HG03558 (cell line): ENCODE measurements at regions not wholly inside any gene's neighbourhood (a gene's known extent, or its start where the extent isn't known, plus 50 kb on each side); places are given as distances from the start of the nearest gene placed in this dataset.

Experiments
- ATAC-seq: cut with Tn5 transposase; IDR thresholded peaks from one replicate; pipeline ENCODE4 v1.9.1; 2021; ENCODE audit warnings: moderate number of reproducible peaks; ENCODE audit not compliant: unreplicated experiment; ENCODE audit errors: extremely low read depth

DNA sequence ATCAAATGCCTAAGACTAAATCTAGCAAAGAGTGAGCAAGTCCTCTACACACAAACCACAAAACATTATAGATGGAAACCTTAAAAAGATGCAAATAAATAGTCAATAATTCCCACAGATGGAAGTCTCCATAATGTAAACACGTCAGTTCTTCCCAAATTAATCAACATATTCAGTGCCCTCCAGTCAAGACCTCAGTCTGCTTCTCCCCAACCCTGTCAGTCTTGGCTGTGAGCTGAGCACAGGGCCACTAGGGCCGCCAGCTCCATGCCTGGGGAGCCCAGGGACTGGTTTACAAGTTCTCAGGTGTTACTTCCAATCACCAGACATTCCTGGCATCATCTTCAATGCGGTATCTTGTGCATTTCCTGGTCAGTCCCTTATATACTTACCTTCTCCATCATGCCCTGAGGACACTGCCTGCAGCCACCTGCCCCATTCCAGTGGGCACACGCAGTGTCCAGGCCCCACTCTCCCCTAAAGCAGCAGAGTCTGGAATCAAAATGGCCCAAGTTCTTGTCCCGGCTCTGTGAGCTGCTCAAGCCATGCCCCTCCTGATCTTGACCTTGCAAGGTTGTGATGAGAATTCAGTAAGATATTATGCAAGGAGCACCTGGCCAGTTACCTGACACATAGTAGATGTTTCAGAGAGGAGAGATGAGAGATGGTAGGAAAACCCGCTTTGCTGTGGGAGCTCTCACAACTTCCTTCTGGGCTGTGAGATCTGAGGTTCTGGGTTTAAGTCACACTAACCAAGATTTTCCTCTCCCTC is 207.9 kb upstream of the RAB6C start:
- ATAC-seq, result no peak

DNA sequence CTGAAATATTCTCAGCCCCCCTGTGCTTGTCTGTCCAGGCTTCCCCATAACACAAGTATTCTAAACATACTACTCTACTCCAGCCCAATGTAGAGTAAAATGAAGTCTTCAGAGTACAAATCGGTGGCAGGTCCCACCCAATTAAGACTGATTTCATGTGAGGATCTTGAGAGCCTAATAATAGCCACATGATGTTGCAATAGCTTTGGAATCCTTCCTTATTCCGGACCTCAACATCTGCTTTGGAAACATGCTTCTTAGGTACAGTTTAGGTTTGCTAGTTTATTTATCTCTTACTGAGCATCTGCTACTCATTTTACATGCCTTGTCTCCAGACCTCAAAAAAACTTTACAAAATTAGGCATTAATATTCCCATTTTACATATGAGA is 207.3 kb upstream of the RAB6C start:
- ATAC-seq, result no peak

DNA sequence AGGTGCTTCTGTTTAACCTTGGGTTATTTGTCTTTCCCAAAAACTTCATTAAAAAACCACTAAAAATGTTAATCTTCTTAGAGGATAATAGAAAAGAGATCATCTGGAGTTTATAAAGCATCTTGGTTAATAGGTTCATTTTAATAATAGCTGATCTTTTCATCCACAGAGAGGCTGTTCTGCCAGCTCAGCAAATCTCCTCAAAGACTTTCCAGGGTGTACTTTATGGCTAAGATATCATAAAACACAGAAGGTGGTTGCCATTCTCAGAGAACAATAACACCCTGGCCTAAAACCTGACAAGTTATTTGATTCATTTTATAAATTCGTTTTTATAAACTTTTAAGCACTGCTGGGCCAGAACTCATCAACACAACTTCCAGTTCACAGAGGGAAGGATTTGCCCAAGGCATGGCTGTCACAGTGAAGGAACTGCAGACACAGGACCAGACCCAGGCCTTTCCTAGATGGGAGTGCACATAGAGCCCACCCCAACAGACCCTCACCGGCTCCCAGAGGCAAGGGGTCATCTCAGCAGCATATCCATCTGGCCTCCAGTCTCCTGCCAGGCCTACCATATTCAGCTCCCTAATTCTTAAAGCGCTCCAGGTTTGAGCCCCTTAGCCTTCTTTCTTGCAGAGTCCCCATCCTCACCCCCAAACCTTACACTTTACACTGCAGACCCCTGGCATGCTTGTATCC is 203.4 kb upstream of the RAB6C start:
- ATAC-seq, result no peak

DNA sequence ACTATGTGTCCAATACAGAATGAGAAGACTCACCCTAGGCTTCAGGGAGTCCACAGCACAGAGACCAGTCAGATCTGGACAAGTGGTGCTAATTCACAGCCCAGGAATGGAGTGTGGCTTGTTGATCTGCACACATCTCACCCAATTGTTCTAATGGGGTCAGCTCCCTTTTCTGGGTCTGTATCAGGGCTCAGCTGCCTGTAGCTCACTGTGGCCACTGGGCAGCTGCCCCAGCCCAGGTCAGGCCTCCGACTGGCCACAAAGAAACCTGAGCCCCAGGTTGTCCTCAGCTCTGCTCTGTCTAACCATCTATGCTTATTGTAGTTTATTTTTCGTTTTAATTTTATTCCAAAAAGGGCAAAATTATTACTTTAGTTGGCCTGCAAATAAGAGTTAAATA is 202.3 kb upstream of the RAB6C start:
- no peak for ATAC-seq

DNA sequence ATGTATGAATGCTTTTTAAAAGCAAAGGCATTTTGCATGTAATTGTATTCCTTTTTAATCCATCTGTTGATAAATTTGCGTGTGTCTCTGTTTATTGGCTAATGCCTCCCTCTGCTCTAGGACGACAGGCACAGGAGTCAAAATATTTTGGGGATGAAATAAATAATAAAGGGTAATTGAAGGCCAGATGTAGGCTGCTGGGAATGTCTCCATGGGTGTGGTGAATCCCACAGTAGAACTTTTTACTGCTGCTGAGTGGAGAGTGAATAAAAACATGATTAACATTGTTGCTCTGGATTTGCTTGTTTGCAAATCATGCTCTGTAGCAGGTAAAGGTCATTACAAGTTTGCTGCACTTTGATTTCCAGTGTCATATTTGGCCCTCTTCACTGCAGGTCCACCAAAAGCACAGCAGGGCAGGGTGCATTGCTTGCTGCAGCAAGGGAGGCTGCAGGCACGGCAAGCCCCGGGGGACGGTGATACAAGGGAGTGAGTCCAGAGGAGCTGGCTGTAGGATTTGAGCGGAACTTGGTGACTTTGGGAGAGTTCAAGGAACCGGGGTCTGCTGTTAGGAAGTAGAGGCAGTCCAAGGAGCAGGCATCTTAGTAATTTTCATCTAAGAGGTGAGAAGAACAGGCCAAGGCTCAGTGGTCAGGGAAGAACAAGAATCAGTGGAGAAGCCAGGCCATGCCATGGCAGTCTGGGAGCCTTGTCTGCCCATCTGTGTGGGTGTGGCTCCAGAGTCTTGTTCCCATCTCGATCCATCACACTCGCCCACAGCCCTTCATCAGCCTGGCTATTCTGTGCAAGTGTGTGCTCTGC is 201.5 kb upstream of the RAB6C start:
- ATAC-seq, result no peak

DNA sequence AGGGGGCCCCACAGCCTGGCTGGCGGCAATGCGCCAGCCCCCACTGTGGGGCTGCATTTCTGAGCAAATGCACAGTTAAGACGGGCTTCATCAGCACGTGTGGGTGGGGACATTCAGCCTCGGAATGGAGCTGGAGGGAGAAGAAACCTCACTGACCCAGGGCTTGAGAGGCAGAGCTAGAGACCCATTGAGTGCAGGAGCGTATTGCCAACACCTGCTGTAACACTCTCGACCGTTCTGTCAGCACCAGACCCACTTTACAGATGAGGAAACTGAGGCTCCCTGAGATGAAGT is 200.9 kb upstream of the RAB6C start:
- no peak for ATAC-seq

DNA sequence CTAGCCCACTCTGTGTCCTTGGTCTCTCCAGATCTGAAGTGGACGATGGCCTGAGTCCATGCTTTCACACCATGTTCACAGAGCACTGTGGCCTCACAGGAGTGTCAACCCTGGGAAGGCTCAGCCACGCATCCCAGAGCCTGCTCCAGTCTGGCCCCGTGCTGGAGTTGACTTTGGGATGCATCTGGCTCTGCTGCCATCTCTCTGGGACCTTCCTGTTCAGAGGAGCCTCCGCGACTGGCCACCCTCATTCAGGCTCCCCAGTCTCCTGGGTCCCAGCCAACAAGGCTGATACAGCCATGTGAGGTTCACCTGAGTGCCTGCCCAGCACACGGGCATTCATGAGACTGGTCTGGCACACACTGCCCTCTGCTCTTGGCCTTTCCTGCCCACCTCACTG is 199.7 kb upstream of the RAB6C start:
- no peak for ATAC-seq

DNA sequence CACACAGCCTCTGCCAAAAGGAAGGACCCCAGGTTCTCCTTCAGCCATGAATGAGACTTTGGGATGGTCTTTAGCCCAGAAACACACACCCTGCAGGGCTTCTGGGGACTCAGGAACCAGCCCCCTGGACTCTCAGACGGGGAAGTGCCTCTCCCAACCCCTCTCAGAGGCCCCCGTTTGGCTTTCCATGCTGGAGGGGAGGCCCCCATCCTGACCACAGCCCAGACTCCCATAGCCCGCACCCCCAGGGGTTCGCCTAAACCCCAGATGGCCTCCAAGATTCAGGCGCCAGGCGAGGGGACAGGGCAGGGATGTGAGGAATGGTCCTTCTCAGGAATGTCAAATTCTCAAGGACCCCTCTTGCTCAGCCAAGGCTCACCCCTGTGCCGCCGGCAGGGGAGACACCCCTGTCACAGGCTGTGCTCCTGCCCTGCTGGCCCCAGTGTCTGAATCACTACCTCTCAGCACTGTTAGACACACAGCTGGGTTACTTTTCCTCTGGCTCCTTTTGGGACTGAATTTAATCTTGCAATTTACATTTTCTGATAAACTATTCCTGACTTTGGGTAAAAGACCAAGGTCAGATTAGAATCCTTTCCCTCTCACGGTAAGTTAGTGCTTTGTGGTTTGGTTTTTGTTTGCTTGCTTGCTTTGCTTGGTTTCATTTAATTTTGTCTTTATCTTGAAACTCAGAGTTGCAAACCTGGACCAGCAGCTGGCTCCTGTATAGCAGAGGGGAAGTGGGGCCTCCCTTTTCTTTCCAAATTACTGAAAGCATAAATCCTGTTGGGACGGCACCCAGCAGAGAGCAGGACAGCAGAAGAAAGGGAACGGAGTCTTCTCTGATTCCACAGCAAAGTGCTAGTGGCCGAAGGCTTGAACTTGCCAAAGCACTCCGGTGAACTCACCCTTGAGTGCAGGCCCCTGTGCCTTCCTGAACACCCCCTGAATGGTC is 198.9 kb upstream of the RAB6C start:
- no peak for ATAC-seq

DNA sequence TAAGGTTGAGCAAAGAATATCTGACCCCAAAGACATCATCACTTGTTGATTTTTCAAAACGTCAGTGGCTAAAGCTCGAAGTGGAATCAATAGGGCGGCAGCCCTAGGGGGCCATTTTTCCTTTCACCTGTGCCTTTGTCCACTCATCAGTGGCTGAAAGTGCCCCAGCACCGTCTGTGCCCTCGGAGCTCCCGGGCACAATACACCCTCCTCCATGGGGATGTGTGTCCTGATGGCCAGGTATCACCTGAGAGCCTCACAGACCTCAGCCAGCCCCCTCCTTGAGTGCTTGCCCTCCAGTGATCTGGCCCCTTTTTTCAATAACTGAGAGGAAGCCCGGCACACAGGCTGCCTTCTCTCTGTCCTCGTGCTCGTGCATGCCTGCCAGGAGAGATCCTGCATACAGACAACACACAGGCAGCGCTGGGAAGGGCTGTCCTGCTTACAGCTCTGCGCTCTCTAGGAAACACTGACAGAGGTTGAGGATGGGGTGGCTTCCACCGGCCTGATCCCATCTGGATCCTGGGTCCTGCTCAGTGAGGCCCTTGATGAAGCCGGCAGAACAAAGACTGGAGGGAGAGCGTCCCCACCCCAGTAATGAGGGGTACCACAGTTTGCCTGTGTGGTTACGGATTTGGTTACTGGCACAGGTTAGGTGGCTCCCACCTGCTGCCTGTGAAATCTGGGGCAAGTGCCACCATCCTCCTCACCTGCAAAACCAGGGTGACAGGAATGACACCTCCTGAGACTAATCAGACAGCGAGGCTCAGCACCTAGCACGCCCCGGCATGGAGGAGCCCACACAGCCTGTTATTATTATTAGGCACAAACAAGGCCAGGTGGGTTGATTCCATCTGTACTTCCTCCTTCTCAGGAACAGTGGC is 197.5 kb upstream of the RAB6C start:
- ATAC-seq, result no peak

DNA sequence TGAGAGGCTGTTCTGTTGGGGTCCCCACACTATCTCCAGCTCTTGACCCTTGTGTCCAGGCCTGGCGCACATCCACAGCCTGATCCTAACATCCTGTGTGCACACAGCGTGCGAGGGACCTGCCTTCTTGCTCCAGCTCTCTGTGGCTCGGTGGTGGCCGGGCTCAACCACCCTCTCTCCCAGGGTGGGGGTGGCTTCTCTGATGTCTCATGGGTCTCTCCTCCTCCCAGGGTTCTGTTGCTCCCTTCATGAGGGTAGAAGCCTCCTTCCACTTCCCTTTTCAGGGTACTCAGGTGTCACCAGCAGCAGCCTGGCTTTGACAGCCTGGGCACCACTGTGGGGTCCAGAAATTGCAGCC is 196.9 kb upstream of the RAB6C start:
- ATAC-seq, result no peak

DNA sequence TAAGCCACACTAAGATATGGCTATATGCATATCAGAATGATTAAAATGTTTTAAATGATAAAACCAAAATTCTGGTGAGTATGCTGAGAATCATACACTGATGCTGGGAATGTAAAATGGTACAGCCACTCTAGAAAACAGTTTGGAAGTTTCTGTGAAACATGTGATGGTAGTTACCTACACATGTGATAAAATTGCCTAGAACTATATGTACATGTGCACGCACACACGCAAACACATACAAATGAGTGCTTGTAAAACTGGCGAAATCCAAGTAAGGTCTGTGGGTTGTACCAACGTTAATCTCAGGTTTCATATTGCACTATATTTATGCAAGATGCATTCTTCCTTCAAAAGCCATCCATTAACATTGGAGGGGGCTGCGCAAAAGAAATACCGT is 195.0 kb upstream of the RAB6C start:
- ATAC-seq, result no peak

DNA sequence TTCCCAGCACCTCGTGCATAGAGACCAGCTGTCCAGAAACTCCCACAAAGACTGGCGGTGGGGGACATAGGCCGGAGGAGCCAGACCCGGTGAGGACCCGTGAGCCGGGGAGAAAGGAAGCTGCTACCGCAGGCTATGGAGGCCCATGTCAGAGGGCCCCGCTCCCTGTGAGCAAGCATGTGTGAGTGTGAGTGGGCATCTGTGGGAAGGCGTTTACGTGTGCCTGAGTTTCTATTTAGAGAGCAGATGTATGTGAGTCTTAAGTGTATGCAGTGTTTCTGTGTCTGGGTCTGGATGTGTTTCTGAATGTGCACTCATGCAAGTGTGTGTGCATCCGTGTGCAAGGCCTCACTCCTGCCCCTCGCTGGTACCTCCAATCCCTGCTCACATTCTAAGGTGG is 187.8 kb upstream of the RAB6C start:
- ATAC-seq, result no peak

DNA sequence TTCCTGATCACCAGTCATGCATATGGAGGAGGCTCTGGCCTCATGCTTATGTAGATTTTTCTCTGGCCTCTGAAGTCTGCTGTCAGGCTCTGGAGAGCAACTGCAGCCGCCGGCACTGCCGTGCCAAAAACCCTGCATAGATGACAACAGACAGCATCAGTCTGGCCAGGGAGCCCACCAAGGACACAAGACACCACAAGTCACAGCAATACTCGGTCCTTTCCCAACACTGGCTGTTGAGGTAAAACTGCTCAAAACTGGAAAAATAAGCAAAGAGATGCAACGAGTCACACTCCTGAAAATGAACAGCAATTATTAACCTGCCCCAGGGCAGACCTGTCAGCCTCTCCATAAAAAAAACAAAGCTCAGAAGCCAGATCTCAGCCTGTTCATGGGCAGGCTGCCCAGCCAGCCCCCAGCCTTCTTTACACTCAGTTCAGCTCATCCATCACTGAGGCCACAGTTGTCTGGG is 186.0 kb upstream of the RAB6C start:
- no peak for ATAC-seq

DNA sequence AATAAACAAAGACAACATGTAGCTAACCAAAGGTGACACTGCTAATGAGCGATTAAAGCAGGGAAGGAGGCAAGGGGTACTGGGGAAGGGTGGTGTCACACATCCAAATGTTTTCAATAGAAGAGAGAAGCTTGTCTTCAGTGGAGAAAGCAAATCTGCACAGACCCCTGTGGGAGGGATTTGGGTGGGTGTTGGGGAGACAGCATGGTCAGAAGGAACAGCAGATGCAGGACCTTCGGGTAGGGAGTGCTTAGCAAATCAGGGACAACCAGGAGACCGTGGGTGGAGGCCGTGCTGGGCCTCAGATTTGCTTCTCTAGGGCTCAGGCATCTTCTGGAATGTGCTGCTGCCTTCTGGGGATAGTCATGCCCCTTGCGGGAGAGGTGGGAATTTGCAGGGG is 185.3 kb upstream of the RAB6C start:
- no peak for ATAC-seq

DNA sequence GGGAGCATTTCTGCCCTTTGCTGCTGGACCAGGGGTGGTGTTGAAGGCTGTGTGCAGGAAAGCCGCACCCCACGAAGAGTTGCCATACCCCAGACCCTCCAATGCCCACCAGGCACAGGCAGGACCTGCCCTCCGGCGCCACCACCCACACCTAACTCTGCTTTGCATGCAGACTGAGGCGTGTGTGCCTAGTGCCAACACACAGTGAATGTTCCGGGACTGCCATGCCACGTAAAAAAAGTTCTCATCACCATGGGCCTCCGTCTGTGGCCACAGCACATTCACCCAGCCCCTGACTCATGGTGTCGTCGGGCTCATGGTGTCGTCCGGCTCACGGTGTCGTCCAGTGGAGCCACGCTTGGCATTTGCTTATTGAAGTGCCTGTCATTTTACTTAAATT is 184.9 kb upstream of the RAB6C start:
- ATAC-seq, result no peak

DNA sequence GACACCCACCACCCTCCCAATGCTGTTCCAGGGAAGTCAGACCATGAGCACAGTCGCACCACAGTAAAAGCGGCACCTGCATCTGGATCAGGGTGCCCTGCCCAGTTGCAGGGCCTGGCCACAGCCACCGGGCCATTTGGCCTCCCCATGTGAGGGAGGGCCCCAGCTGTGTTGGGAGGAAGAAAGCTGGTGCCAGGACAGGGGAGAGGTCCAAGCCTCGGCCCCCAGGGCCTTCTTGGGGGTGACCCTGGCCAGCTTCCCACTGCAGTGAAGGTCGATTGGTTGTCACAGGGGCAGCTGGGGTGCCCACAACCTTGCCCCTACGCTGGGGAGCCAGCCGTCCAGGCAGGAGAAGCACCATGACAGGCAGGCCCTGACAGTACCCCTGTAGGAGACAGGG is 183.2 kb upstream of the RAB6C start:
- no peak for ATAC-seq

DNA sequence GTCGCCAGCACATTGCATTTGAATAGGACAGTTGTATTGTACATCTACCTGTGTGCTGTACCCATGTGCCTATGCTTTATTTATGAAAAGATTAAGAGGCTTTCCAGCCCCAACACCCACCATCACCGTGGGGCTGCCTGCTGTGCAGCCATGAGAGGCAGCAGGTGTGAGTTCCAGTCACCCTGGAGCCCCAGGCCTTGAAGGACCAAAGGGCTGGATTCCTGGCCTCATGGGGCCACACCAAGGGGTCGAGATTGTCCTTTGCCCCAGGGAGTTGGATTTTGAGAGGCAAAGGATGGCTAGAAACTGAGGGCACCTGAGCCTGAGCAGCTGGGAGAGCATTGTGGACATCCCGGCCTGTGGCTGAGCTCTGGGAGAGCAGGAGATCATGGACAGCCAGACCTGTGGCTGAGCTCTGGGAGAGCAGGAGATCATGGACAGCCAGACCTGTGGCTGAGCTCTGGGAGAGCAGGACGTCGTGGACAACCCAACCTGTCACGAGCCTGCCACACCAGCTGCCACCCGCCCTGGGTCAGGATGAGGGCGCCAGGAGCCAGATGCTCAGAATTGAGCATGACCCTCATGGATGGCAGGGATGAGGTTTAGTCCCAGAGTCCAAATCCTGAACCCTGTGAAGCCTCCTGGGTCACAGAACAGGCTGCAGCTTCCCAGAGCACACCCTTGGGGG is 182.5 kb upstream of the RAB6C start:
- ATAC-seq, result no peak

DNA sequence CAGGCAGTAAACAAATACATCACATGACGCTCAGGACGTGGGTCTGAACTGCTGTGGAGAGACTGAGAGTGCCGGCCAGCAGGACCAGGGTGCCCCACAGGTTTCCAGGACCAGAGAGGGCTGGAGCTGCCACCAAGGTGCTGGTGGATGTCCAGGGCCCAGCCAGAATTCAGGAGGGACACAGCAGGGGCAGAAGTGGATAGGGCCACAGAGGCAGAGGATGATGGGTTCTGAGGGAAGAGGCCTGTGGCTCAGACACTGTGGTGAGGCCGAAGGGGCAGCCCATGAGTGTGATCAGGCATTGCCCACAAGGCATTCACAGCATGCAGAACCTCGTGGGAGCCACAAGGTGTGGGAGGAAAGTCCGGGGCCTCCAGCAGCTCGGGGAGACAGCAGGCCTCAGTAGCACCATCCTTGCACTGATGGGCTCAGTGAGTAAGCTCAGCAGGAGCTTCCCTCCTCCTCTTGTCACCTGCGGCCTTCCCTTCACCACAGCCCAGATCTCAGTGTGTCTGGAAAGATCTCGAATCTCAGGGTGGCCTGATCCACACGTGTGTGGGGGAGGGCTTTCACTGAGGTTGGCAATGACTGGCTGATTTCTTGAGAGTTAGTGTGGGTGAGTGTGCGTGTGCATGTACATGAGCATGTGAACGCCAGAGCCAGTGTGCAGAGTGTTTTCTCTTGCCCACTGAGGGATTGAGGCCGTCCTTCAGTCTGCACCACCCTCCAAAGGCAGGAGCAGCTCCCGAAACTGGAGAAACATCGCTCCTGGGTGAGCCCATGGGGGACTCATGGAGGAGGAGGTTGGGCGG is 181.8 kb upstream of the RAB6C start:
- ATAC-seq, result no peak
